ENCODE measurements at regions not wholly inside any gene's neighbourhood (a gene's known extent, or its start where the extent isn't known, plus 50 kb on each side); places are given as distances from the start of the nearest gene placed in this dataset.

- TF ChIP-seq POU2F2 (IDR thresholded peaks at IDR 0.05; ENCODE audit: low read depth, low read length) (no peak), POLR2AphosphoS5 (IDR thresholded peaks at IDR 0.05; ENCODE audit: low read depth, low read length) (no peak), POLR2A (IDR thresholded peaks at IDR 0.05; ENCODE audit: low read depth, low read length) (no peak), PAX5 (IDR thresholded peaks at IDR 0.05; ENCODE audit: insufficient read depth, low read length, severe bottlenecking) (no peak)
These were observed 761.0 kb upstream of the COBL start for GRCh38 chr7:52077571-52077970.
